ENCODE measurements at regions not wholly inside any gene's neighbourhood (a gene's known extent, or its start where the extent isn't known, plus 50 kb on each side); places are given as distances from the start of the nearest gene placed in this dataset.

- TF ChIP-seq CTCF (IDR thresholded peaks at IDR 0.05) (no peak), EZH2 (IDR thresholded peaks at IDR 0.05; ENCODE audit: borderline replicate concordance, insufficient read depth, low read depth, low read length, poor library complexity, severe bottlenecking) (no peak)
Measured at GRCh38 chr2:146741260-146741659, 1103.6 kb upstream of the ACVR2A start.
